Activated CD4-positive, alpha-beta memory T cell treated with anti-CD3 and anti-CD28 coated beads, Interleukin-2, amount 10 ng/mL, durations not matched to agents 7 days and 5 days (primary cell): ENCODE measurements at regions not wholly inside any gene's neighbourhood (a gene's known extent, or its start where the extent isn't known, plus 50 kb on each side); places are given as distances from the start of the nearest gene placed in this dataset.
"Not testable (repeated sequence)": the region's sequence is repeated elsewhere in the genome, so short reads cannot be mapped to it uniquely, and the experiment has no call there.

Experiments
- CTCF ChIA-PET: fragments of 350-600 bp; sonication (Branson Sonifier 250); formaldehyde crosslinking; loops from one replicate; lab custom pipeline; 2021; ENCODE audit warnings: antibody characterized with exemption, inconsistent platforms; lab: Charles Lee
- POLR2A ChIA-PET: fragments of 350-600 bp; sonication (Branson Sonifier 250); formaldehyde crosslinking; loops from one replicate; lab custom pipeline; 2021; ENCODE audit warnings: antibody characterized with exemption; lab: Charles Lee
- DNase-seq: peaks from one replicate; pipeline ENCODE4 v3.0.0-alpha.2; 2020
- H3K27ac Mint-ChIP-seq: one replicate; pipeline ENCODE4 v1.8.0; 2021; ENCODE audit warnings: mild to moderate bottlenecking, mixed read lengths
- H3K27me3 Mint-ChIP-seq: one replicate; pipeline ENCODE4 v1.8.0; 2021; ENCODE audit warnings: mixed read lengths
- H3K36me3 Mint-ChIP-seq: one replicate; pipeline ENCODE4 v1.8.0; 2021; ENCODE audit warnings: low read depth, mixed read lengths
- H3K4me1 Mint-ChIP-seq: one replicate; pipeline ENCODE4 v1.8.0; 2021; ENCODE audit warnings: mixed read lengths
- H3K4me3 Mint-ChIP-seq: one replicate; pipeline ENCODE4 v1.8.0; 2021; ENCODE audit warnings: mild to moderate bottlenecking, mixed read lengths
- H3K9me3 Mint-ChIP-seq: one replicate; pipeline ENCODE4 v1.8.0; 2021; ENCODE audit warnings: mixed read lengths

GRCh38 chr6:169973588-169974467, 222.4 kb downstream of the ERMARD start:
- H3K4me3 Mint-ChIP-seq, H3K27me3 Mint-ChIP-seq, H3K9me3 Mint-ChIP-seq, H3K36me3 Mint-ChIP-seq, H3K27ac Mint-ChIP-seq, DNase-seq, CTCF ChIA-PET, POLR2A ChIA-PET, H3K4me1 Mint-ChIP-seq: not testable (repeated sequence)

DNA sequence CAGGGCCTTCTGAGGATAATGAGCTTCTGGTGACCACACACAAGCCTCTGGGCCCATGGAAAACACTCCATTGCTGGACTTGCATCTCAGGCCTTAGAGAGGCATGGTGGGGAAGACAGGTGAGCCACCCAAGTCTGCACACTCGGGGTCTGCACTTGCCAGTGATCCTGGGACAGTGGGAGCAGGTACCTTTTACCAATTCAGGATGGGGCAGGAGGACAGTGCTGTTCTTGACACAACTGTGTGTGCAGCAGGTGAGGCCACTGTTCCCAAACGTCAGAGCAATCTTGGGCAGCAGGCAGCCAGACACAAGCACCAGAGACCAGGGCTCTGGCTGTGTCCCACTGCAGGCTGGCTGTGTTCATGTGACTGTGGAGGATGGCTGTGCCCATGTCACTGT, 221.3 kb downstream of the ERMARD start:
- no peak for DNase-seq
- Mint-ChIP-seq H3K4me1 (no peaks in the 10 kb centered on the region), H3K27me3 (no peaks in the 10 kb centered on the region), H3K27ac (no peak overlapping the region), H3K4me3 (no peak overlapping the region), H3K36me3 (no peaks in the 10 kb centered on the region), H3K9me3 (no peaks in the 10 kb centered on the region)
- POLR2A ChIA-PET = no interaction called here
- CTCF ChIA-PET = no interaction called here

DNA sequence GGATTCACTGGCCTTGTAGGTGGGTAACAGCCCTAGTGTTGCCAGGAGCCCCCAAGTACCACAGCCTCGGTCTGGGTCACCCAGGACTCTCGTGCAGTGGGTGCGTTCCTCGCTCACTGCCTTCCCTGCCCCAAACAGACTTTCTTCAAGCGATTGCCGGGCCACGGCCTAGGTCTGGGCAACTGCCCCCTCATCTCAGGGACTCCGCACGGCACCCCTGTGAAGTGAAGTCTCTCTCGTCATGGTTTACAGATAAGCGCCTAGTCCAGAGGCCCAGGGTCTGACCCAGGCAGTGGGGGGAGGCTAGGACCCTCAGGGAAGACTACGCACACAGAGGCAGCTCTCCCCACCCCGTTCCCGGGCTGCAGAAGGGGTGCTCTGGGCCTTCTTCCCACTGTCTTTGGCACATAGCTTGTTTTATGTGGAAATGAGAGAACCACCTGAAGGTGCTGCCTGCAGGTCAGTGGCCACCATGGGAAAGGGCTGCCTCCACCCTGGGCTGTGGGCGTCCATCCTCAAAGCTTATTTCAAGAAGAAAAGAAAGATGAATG, 220.8 kb downstream of the ERMARD start:
- CTCF ChIA-PET = no interaction called here
- no peak overlapping the region for H3K4me3 Mint-ChIP-seq
- no peaks in the 10 kb centered on the region for H3K4me1 Mint-ChIP-seq
- no peaks in the 10 kb centered on the region for H3K9me3 Mint-ChIP-seq
- no peak overlapping the region for H3K27ac Mint-ChIP-seq
- H3K36me3 Mint-ChIP-seq = no peaks in the 10 kb centered on the region
- POLR2A ChIA-PET = no interaction called here
- peak; percentile 2 for DNase-seq
- no peaks in the 10 kb centered on the region for H3K27me3 Mint-ChIP-seq

- CTCF ChIA-PET = no interaction called here
- H3K27me3 Mint-ChIP-seq = no peaks in the 10 kb centered on the region
- no peaks in the 10 kb centered on the region for H3K9me3 Mint-ChIP-seq
Measured at GRCh38 chr6:169971081-169971861, 219.8 kb downstream of the ERMARD start.

GRCh38 chr6:169970306-169970988, 219.0 kb downstream of the ERMARD start:
- ChIA-PET POLR2A (no interaction called here), CTCF (no interaction called here)
- no peaks in the 10 kb centered on the region for H3K27me3 Mint-ChIP-seq
- no peaks in the 10 kb centered on the region for H3K36me3 Mint-ChIP-seq
- no peak overlapping the region for H3K4me3 Mint-ChIP-seq
- H3K27ac Mint-ChIP-seq = no peak overlapping the region
- no peaks in the 10 kb centered on the region for H3K4me1 Mint-ChIP-seq
- peak; percentile 7 for DNase-seq
- H3K9me3 Mint-ChIP-seq = no peaks in the 10 kb centered on the region

More at GRCh38 chr6:169971081-169971861, 219.8 kb downstream of the ERMARD start:
- Mint-ChIP-seq H3K27ac (no peak overlapping the region), H3K36me3 (no peaks in the 10 kb centered on the region), H3K4me3 (no peak overlapping the region), H3K4me1 (no peaks in the 10 kb centered on the region)
- peak; percentile 11 for DNase-seq
- POLR2A ChIA-PET = no interaction called here

- peak; percentile 10 for DNase-seq
- ChIA-PET POLR2A (no interaction called here), CTCF (no interaction called here)
- Mint-ChIP-seq H3K4me3 (no peak overlapping the region), H3K36me3 (no peaks in the 10 kb centered on the region), H3K9me3 (no peaks in the 10 kb centered on the region), H3K27ac (no peak overlapping the region), H3K4me1 (no peaks in the 10 kb centered on the region), H3K27me3 (no peaks in the 10 kb centered on the region)
Measured at GRCh38 chr6:169969372-169970099, 218.1 kb downstream of the ERMARD start.

- H3K4me3 Mint-ChIP-seq = no peak overlapping the region
- H3K27ac Mint-ChIP-seq = no peak overlapping the region
- no peaks in the 10 kb centered on the region for H3K36me3 Mint-ChIP-seq
- H3K27me3 Mint-ChIP-seq = no peaks in the 10 kb centered on the region
- peak; percentile 4 for DNase-seq
- no peaks in the 10 kb centered on the region for H3K9me3 Mint-ChIP-seq
- CTCF ChIA-PET = no interaction called here
- no peaks in the 10 kb centered on the region for H3K4me1 Mint-ChIP-seq
- POLR2A ChIA-PET = no interaction called here
Measured at GRCh38 chr6:169968541-169969270, 217.3 kb downstream of the ERMARD start.

- H3K9me3 Mint-ChIP-seq = no peaks in the 10 kb centered on the region
- H3K36me3 Mint-ChIP-seq = no peaks in the 10 kb centered on the region
- H3K27me3 Mint-ChIP-seq = peaks cover 6% of the 10 kb centered on the region
- ChIA-PET POLR2A (no interaction called here), CTCF (no interaction called here)
- no peaks in the 10 kb centered on the region for H3K4me1 Mint-ChIP-seq
- no peak overlapping the region for H3K27ac Mint-ChIP-seq
- DNase-seq = peak; percentile 6
- no peak overlapping the region for H3K4me3 Mint-ChIP-seq
Measured at GRCh38 chr6:169967687-169968086, 216.3 kb downstream of the ERMARD start.

DNA sequence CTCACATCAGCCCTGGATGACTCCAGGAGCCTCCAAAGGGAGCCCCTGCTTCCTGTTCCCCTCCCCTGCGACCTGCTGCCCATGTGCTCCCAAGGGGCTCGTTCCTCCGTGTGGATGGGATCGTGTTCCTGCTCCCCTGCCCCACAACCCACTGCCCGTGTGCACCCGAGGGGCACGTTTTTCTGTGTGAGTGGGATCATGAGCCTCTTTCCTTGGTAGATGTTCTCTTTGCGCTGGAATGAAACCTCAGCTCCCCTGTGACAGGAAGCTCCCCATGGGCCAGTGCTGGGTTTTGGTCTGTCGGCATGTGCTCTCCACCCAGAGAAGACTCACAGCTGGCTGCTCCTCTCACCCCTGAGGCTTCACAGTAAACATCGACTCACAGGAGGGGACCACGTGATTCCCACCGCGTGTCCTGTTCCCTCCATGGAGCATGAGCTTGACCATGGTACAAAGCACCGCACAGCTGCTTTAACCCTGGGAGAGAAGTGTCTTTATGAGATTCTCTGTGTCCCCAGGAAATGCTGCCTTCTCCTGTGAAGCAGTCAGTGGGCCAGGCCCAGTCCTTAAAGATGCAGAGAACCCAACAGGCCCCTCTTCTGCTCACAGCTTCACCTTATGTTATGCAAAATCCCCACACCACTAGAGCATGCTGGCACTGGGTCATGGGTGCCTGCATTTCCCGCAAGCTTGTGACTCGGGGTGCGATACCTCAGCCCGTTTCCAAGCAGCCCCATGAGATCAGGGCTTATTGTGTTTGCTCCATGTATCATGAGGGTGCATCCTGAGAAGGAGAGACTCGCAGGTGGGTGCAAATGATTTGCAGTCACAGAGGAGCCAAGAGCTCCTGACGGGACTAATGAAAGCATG, 215.1 kb downstream of the ERMARD start:
- ChIA-PET CTCF (no interaction called here), POLR2A (no interaction called here)
- Mint-ChIP-seq H3K4me1 (no peaks in the 10 kb centered on the region), H3K27ac (no peak overlapping the region), H3K9me3 (no peaks in the 10 kb centered on the region), H3K36me3 (no peaks in the 10 kb centered on the region), H3K4me3 (no peak overlapping the region), H3K27me3 (peaks cover 9% of the 10 kb centered on the region)
- DNase-seq = peak; percentile 5

- POLR2A ChIA-PET = no interaction called here
- Mint-ChIP-seq H3K27me3 (peaks cover 13% of the 10 kb centered on the region), H3K4me1 (no peaks in the 10 kb centered on the region), H3K9me3 (no peaks in the 10 kb centered on the region), H3K4me3 (no peak overlapping the region), H3K36me3 (no peaks in the 10 kb centered on the region), H3K27ac (no peak overlapping the region)
- CTCF ChIA-PET = no interaction called here
- peak; percentile 8 for DNase-seq
Measured at GRCh38 chr6:169965657-169966311, 214.4 kb downstream of the ERMARD start.

DNA sequence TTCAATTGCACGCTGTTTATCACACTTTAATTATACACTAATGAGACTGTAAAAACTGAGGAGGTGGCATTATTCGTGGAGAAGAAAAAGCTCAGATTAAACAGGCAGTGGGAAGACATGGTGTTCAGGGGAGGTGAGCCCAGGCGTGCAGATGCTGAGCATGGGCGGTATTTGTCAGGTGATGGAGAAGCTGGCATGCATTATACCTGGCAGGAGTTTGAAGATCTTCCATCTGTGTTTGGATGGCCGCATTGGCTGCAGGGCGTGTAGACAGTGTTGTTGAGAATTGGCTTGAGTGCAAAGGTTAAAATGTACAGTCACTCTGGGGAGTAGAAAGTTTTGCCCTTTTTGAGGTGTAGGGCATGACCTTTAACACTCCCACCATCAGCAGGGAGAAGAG, 213.8 kb downstream of the ERMARD start:
- no peak overlapping the region for H3K27ac Mint-ChIP-seq
- DNase-seq = no peak
- no peaks in the 10 kb centered on the region for H3K9me3 Mint-ChIP-seq
- no peaks in the 10 kb centered on the region for H3K36me3 Mint-ChIP-seq
- POLR2A ChIA-PET = no interaction called here
- CTCF ChIA-PET = no interaction called here
- peaks cover 13% of the 10 kb centered on the region for H3K27me3 Mint-ChIP-seq
- no peaks in the 10 kb centered on the region for H3K4me1 Mint-ChIP-seq
- H3K4me3 Mint-ChIP-seq = no peak overlapping the region
